HG02610 (cell line): ENCODE measurements at regions not wholly inside any gene's neighbourhood (a gene's known extent, or its start where the extent isn't known, plus 50 kb on each side); places are given as distances from the start of the nearest gene placed in this dataset.
"Not testable (repeated sequence)": the region's sequence is repeated elsewhere in the genome, so short reads cannot be mapped to it uniquely, and the experiment has no call there.

ENCODE experiments used
- ATAC-seq: cut with Tn5 transposase; IDR thresholded peaks from one replicate; pipeline ENCODE4 v1.9.1; 2021; ENCODE audit warnings: mild to moderate bottlenecking, moderate library complexity; ENCODE audit not compliant: unreplicated experiment

DNA sequence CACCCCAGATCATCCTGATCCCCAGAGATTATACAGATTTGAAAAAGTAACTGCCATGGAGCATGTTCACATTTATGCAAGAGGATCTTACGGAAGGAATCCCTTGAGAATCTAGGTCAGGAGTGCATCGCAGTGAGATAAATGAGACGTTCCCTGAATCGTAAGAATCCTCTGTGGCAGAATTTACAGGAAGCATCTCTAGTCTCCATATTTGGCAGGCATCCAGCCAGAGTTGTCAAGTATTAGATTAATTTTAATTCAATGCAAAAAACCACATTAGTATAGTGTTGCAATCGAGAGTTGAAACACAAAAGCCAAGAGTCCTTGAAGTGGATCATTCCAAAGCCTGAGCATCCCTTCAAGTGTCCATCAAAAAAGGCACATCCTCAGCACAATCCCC is 100.8 kb downstream of the RRAGC start:
- ATAC-seq = no peak

DNA sequence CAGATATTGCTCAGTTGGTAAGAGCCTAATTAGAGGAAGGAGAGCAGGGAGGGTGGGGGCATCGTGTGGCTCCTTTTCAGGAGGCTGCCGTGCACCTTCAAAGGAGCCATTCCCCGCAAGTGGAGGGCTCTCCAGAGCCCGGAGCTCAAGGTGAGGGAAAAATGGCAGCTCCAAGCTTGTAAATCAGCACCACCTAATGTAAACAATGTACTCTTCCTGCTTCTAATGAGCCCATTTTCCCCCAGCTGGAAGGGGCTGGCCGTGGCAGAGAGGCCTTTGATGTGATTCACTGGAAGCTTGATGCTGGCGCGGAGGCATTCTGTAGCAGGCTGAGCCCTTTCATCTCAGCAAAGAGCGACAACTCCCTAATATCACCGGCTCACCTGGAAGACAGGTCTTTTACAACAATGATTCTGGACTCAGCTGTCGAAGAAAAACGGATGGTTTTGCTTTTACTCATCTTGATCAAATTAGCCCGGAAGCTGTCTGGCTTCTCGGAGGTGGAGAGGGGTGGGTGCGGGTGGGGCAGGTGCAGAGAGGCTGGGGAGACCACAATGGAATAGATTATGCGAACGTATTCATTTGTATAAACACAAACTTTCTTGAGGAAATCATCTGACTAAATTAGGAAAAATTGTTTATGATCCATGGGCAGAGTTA is 112.5 kb downstream of the RRAGC start:
- no peak for ATAC-seq

DNA sequence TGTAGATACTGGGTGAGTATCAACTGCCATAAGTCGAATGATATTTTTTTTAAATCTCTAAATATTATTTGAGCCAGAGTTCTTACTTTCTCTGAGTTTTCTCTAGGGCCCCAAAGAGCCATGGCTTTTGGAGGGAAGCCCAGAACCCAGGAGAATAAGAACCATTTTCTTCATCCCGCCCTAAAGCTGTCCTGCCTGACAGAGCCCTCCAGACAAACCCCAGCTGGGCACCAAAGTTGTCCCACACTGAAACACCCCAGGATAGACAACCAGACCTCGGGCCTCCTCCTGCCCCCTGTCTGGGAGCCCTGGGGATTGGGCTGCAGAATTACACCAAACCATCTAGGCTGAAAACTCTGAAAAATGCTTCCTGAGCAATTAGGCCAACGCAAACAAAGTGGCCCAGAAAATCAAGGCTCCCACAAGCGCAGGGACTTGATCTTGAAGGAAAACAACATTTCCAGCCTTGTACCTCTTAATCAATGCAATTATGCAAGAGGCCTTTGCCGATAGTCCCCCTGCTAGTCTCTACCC is 113.1 kb downstream of the RRAGC start:
- no peak for ATAC-seq

DNA sequence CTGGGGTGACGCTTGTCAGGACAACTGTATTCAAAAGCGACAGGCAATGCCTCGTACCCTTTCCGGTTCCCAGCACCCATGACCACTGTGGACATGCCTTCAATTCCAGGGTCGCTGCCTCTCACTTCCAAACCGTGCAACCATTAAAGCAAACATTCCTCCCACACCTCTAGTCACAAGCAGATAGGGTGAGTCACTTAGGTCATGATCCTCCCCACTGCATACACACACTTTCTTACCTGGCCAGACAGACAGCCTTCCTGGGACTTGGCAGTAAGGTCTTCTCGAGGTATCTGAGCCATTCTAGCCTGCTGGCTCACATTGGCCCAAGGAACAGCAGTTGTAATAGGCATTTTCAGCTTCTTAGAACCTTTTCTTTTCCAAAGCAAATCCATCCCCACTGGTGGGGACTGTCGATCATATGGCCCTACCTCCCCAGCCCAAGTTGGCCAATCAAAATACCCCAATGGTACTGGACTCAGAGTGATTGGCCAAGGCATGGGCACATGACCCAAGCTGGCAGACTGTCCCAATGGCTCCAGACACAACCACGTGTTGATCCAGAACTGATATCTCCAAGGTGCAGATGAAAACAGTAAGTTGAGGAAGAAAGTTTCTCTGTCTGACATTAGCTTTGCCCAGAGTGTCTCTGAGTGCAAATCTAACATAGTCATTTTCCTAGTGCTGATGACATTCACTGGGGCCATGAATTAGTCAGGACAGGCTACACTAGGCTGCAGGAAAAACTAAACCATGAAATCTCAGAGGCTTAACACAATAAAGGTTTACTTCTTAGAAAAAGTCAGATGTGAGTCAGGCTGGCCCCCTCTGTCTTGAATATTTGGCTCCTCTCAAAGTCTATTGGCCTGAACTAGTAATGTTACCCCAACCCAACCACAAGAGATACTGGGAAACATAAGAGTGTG is 113.8 kb downstream of the RRAGC start:
- ATAC-seq = no peak

DNA sequence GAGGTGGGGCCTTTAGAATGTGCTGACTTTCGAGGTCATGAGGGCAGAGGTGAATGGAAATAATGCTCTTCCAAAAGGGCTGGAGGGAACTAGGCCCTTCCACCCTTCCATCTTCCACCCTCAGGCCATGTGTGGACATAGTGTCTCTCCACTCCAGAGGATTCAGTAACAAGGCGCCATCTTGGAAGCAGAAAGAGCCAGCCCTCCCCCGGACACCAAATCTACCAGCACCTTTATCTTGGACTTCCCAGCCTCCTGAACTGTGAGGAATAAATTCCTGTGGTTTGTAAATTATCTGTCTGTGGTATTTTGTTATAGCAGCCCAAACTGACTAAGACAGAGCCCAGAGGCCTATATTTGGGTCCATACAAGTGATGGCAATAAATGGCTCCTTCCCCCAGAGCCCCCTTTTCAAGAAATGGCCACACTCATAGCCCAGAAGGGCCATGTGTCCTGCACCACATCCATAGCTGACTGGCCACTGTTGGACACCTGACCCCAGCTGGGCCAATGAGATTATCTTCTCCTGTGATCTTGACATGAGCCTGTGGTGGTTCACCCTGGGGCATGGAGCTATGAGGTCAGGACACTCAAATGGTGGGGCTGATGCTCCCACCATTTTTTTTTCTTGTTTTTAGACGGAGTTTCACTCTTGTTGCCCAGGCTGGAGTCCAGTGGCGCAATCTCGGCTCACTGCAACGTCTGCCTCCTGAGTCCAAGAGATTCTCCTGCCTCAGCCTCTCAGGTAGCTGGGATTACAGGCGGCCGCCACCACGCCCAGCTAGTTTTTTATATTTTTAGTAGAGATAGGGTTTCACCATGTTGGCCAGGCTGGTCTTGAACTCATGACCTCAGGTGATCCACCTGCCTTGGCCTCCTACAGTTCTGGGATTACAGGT is 114.9 kb downstream of the RRAGC start:
- ATAC-seq = no peak

DNA sequence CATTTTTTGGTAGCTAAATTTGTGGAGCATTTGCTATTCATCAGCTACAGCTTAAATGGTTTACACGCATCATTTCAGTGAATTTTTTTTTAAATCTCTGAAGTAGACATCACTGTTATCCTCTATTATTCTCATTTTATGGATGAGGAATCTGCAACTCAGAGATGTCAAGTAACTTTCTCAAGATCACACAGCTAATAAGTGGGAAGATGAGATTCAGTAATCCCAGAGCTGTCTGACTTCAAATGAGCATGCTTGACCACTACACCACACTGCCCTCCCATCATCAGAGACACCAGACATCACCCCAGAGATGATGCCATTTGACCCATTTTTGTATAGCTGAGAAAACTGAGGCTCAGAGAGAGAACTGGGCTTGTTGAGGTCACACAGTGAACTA is 116.4 kb downstream of the RRAGC start:
- no peak for ATAC-seq

DNA sequence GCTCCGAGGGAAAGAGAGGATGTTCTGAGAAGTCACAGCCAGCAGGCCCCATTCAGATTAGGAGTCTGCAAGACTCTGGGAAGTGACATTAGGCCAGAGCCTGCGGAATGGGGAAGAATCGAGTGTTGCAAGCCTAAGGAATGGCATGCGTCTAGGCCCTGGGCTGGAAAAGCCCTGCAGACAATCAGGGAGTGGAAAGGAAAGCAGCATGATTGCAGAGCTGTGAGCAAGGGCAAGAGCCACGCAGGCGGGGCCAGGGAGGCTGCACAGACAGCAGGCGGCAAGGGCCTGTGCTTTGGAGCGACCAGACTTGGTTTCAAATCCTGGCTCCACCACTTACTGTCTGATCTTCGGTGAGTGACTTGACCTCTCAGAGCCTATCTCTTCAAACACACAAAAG is 118.2 kb downstream of the RRAGC start:
- ATAC-seq = no peak

DNA sequence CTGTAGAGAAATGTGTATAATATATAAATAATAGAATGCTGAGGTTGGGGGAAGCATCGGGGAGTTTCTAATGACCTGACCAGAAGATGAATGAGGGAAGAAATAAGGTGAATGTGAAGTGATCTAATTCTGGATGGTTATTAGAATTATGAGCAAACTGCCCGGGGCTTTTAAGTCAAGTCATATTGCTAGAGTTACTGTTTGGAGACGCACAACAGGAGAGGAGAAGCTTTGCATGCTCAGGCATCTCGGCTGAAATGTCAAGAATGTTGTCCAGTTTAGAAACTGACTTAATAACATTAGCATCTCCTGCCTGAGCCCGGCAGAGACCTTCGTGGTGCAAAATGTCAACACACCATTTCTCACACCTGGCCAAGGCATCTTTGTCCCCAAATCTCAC is 119.1 kb downstream of the RRAGC start:
- no peak for ATAC-seq

DNA sequence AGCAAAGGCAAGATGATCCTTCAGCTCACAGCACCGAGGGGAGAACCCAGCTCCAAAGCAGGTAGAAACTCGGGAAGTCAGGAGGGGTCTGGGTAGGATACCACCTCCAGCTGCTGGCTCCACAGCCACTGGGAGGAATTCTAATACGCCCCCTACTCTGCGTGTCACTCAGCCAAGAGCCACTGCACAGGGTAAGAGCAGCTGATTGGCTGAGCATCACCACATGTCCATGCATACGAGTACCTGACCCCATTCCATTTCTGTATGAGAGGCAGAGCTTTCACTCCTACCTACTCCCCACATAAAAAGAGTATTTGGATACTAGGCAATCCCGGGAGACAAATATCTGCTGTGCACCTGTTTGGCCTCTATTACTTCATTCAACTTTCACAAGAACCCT is 121.4 kb downstream of the RRAGC start:
- no peak for ATAC-seq

DNA sequence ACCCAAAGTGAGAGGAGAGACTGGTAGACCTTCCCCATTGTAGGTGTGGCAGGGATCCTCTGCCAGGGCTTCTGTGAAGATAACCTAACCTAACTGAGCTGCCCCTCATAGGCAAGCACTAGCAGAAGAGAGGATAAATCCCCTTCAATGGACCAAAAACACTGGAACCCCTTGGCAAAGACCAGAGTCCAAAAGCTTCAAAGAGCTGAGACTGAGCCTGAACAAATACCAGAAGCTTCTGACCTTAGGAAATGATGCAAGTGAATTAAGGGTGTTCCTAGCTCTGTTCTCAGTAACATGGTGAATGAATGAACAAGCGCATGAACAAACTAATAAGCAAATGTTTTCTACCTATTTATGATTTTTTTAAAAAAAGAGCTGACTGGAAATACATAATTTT is 123.2 kb downstream of the RRAGC start:
- no peak for ATAC-seq

DNA sequence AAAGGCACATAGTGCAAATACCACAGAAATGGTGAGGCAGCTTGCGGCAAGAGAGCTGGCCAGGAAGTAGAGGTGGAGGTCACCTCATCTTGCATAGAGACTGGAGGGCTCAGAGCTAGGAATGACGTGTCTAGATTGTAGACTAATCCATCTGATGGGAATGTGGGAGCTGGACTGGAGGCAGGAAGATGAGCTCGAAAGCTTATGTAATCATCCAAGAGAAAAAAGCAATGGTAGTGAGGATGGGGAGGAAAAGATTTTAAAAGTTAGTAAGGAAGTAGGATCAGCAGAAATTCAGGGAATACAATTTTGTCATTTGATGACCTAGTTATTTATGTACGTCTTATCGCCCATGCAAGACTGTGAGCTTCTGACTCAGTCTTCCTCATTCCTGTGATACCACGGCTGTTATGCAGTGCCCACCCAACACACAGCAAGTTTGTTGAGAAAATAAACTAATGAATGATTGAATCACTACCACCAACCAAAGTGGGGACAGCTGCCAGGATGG is 123.9 kb downstream of the RRAGC start:
- no peak for ATAC-seq

DNA sequence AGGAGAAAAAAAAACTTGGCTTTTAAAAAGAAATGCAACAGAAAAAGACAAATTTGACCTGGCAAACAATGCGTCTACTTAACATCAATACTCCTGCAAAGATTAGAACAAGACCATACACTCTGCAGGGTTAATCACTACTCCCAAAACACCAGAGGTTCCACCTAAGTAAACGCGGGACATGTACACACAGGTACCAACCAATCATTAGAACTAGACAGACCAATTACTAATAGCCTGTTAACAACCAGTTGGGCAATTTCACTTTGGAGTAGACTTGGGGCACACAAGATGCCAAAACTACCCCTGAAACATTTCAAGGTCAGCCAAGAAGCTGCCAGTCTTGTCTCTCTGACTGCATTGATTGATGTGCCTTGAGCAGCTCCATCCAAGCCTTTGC is 125.8 kb downstream of the RRAGC start:
- ATAC-seq = no peak

DNA sequence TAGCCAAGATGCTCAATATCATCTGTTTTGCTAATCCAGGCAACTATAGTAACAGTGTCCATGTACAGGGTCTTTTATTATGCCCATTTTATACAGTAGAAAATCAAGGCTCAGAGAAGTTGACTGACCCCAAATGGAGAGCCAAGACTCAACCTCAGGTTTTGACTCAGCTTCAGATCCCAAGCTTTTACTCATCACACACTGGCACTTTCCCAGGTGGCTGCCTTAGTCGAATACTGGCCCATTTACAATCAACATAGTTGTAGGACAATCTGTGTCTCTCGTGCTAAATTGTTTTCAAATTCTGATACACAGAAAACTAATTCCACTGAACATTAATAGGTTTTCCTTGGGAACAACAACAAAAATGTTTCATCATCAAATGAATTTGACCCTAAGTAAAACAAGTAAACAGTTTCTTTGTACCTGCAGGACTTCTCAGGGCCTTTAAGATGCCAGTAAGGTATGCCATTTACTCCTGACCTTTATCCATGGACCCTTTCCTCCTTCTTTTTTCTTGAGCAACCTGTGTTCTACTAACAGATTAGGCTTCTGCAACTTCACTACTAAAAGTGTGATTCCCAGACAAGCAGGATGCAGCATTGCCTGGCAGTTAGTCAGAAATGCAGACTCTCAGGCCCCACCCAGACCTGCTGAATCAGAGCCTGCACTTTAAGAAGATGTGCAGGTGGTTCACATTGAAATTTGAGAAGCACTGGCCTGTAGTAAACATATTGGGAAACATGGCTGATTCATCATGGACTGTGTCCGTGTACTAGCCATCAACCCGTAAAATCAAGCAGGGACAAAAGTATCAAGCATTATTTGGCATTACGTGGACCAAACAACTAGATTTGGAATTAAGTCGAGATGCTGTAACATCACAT is 128.8 kb downstream of the RRAGC start:
- ATAC-seq = no peak

DNA sequence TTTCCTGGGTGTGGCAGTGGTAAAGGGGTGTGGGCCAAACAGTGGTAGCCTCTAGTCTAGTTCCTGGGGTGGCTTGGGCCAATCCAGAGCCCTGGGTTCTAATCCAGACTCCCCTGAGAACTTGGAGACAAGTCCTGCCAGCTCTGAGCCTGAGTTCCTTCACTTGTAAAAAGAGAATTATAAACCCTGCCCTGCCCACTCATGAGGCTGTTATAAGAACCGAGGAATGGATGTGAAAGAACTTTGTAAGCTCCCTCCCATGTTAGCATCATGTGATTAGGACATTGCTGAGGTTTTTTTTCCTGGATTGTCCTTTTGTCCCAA is 131.0 kb downstream of the RRAGC start:
- no peak for ATAC-seq

DNA sequence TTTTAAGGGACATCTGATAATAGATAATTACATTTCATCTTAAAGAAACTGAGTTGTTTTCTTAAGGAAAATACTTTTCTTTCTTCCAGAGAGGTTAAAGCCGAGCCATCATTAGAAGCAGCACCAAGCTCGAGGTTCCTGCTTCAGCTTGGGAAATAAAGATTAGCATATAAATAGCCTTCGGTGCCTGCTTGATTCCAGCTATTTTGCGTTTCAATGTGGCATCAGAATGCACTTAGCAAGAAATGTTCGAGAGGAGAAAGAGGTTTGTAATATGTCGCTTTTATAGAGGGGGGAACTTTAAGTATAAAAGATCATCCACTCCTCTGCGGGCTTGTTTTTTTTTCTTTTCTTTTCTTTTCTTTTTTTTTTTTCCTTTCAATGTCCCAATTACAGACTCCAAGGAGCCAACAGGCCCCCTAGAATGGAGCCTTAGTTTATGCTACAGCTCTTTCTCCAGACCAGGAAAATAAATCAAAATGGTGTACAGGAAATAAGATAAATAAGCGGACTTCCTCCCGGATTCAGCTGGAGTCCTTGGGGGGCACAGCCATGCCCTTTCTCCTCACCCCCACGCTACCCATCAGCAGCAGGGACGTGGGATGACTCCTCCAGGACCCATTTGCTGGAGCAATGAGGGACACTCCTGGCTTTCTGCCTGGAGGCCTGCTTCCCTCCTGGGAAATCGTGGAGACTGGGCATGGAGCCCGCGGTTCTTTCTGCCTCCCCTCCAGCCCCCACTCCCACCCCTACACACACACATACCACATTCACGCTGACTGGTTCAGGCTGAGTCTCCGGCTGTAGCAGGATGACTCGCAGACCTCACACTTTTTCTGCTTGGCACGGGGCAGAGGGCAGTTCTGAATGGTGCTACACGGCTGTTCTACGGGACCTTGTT is 131.6 kb downstream of the RRAGC start:
- no peak for ATAC-seq

DNA sequence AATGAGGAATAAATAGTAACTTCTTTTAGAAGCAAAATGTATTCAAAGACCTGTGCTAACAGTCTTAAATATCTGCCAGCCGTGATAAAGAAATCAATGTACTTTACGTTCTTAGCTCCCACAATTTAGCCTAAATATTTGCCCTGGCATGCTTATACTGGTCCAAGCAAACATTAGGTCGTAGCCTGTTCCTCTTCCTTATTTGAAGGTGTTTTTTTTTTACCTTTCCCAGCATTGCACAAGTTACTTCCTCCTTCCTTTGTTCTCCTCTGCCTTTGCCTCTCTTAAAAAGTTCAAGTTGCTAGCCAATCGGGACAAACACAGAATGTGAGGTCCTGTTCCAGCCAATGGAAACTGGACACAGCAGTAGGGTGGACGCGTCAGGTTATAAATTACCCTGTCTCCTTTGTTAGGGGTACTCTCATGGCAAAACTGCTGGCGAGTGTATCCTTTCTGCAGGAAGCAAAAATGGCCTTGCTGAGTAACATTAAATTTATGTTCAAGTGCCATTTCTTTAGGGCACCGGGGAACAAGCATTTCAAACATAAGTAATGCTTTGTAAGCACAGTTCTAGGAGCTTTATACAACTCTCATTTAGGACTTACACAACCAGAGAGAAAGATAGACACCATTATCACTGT is 134.1 kb downstream of the RRAGC start:
- ATAC-seq = not testable (repeated sequence)

DNA sequence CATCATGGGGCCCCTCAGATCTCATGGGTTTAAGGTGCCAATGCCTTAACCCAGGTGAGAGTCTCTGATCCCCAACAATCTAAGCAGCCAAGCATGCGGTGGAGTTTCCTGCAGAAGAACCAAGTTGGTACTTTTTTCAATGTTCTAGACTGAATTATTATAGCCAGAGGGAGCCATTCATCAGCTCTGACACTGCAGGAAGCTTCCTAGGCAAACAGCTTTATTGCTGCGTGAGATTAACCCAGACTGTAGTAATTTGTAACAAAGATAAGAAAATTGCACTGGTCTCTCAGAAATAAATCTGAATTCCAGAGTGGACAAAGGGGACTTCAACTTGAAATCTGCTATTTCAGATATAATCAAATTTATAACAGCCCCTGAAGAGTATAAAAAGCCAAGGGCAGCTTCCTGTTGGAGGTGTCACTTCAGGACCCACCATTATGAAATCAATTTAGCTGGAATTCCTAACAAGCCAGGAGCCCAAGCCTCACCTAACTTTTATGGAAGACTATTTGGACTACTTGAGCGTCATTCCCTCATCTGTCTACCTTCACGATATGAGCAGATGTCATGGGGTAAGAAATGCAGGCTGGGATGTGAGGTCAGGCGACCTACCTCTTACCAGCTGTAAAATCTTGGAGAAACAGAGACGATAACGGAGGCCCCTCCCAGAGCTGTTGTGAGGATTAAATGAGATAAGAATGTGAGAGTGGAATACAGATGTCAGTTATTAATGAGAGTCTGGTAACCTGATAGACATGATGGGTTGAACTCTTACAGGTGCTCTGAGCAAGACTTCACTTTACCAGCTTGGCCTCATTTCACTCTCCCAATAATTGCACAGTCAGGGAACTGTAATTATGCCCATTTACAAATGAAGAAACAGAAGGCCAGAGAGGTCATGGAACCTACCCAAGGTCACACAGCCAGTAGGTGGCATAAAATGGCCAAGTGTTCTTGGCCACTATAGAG is 135.1 kb downstream of the RRAGC start:
- ATAC-seq = no peak
